Gastroesophageal sphincter (tissue), 4 donors: ENCODE measurements at regions not wholly inside any gene's neighbourhood (a gene's known extent, or its start where the extent isn't known, plus 50 kb on each side); places are given as distances from the start of the nearest gene placed in this dataset.

Experiments
- ATAC-seq: fragments of 150-250 bp; one replicate; pipeline ENCODE4 v1.9.1; 2016; ENCODE audit warnings: mild to moderate bottlenecking, moderate library complexity
- H3K27ac ChIP-seq, 4 donors: fragments of 200-600 bp; sonication (generic) in 3 of 4; 1 replicate in 3 of 4; 2 replicates in 1 of 4; pipeline ENCODE4 v1.5.1; 2016 to 2019
- H3K27me3 ChIP-seq: fragments of 200-600 bp; sonication (generic); one replicate; pipeline ENCODE4 v1.5.1; 2019
- H3K36me3 ChIP-seq, 2 donors: fragments of 200-600 bp; sonication (generic); one replicate each; pipeline ENCODE4 v1.5.1; 2019; ENCODE audit warnings: control low read depth in 1 of 2
- H3K4me1 ChIP-seq, 3 donors: fragments of 200-600 bp; sonication (generic); 1 replicate in 2 of 3; 2 replicates in 1 of 3; pipeline ENCODE4 v1.5.1; 2016 to 2019; ENCODE audit warnings: control low read depth in 2 of 3
- H3K4me3 ChIP-seq, 2 donors: fragments of 200-600 bp; sonication (generic); one replicate each; pipeline ENCODE4 v1.5.1; 2019; ENCODE audit warnings: mild to moderate bottlenecking in 1 of 2, moderate library complexity in 1 of 2
- H3K9me3 ChIP-seq, 3 donors: fragments of 200-600 bp; sonication (generic); one replicate each; pipeline ENCODE4 v1.5.1; 2017 to 2019; ENCODE audit warnings: control low read depth in 2 of 3
- CTCF ChIP-seq, 4 experiments: fragments of 200-600 bp in 2 of 4; fragments of 450-650 bp in 2 of 4; sonication (generic) in 1 of 4; IDR thresholded peaks; one replicate each; pipeline ENCODE4 v1.5.1; 2017 to 2019; ENCODE audit warnings: antibody characterized with exemption in 4 of 4, mild to moderate bottlenecking in 2 of 4, moderate library complexity in 2 of 4
- EP300 ChIP-seq: sonication (generic); formaldehyde crosslinking; IDR thresholded peaks from one replicate; pipeline ENCODE4 v1.6.1; 2017; ENCODE audit warnings: antibody characterized with exemption, mild to moderate bottlenecking
- POLR2A ChIP-seq, 2 donors: fragments of 450-650 bp; IDR thresholded peaks; one replicate each; pipeline ENCODE4 v1.6.1; 2017; ENCODE audit warnings: antibody characterized with exemption in 2 of 2, mild to moderate bottlenecking in 2 of 2, moderate library complexity in 1 of 2
- POLR2AphosphoS5 ChIP-seq: sonication (generic); formaldehyde crosslinking; IDR thresholded peaks from one replicate; pipeline ENCODE4 v1.6.1; 2017; ENCODE audit warnings: antibody characterized with exemption
- WGBS, 2 donors: methylation state at CpG; one replicate each; pipeline ENCODE4 v1.1.5; 2018; ENCODE audit warnings: low coverage in 1 of 2; 5-methylcytosine and 5-hydroxymethylcytosine counted together

GRCh38 chr13:99896369-99897075 lies 75.0 kb downstream of the ZIC5 start:
- TF ChIP-seq POLR2A (IDR thresholded peaks at IDR 0.05): no peak
- no peak for TF ChIP-seq CTCF (IDR thresholded peaks at IDR 0.05)
- no peak for TF ChIP-seq EP300
- no peak for TF ChIP-seq POLR2AphosphoS5
- 93 to 100% methylated on average over 2 to 6 of the region's 37 CpGs for WGBS, 2 donors
- Histone ChIP-seq H3K4me3 (no peak overlapping the region), H3K4me1 (peaks cover 0 to 17% (median 2%) of the 10 kb centered on the region in 3 donors), H3K9me3 (no peaks in the 10 kb centered on the region), H3K27ac (no peak overlapping the region), H3K36me3 (peaks cover 0 to 10% of the 10 kb centered on the region in 2 donors), H3K27me3 (peaks cover 79% of the 10 kb centered on the region)
- ATAC-seq: no peak

GRCh38 chr13:99895444-99896368 lies 75.9 kb downstream of the ZIC5 start:
- Histone ChIP-seq H3K27me3 (peaks cover 74% of the 10 kb centered on the region), H3K4me1 (peaks cover 0 to 17% (median 2%) of the 10 kb centered on the region in 3 donors), H3K9me3 (no peaks in the 10 kb centered on the region), H3K36me3 (peaks cover 0 to 10% of the 10 kb centered on the region in 2 donors), H3K4me3 (peak overlapping the region in 1 of 2 donors; percentile 46), H3K27ac (no peak overlapping the region)
- no peak for ATAC-seq
- TF ChIP-seq POLR2A (IDR thresholded peaks at IDR 0.05): no peak
- TF ChIP-seq CTCF (IDR thresholded peaks at IDR 0.05): no peak
- no peak for TF ChIP-seq EP300
- TF ChIP-seq POLR2AphosphoS5: no peak
- WGBS, 2 donors: 0 to 3% methylated on average over 11 of the region's 100 CpGs

- Histone ChIP-seq H3K9me3 (no peaks in the 10 kb centered on the region), H3K27me3 (peaks cover 67% of the 10 kb centered on the region), H3K36me3 (peaks cover 0 to 10% of the 10 kb centered on the region in 2 donors), H3K4me3 (peak overlapping the region in 1 of 2 donors; percentile 46), H3K4me1 (peaks cover 0 to 17% (median 2%) of the 10 kb centered on the region in 3 donors), H3K27ac (no peak overlapping the region)
- no peak for ATAC-seq
- WGBS, 2 donors: 4 to 7% methylated on average over 16 to 17 of the region's 33 CpGs
- TF ChIP-seq POLR2A (IDR thresholded peaks at IDR 0.05): no peak
- TF ChIP-seq CTCF (IDR thresholded peaks at IDR 0.05): no peak
- TF ChIP-seq POLR2AphosphoS5: no peak
- TF ChIP-seq EP300: no peak
Observed at GRCh38 chr13:99894840-99895443, 76.6 kb downstream of the ZIC5 start.

GRCh38 chr13:99894105-99894839 lies 77.3 kb downstream of the ZIC5 start:
- Histone ChIP-seq H3K36me3 (peaks cover 0 to 10% of the 10 kb centered on the region in 2 donors), H3K27me3 (peaks cover 60% of the 10 kb centered on the region), H3K4me3 (peak overlapping the region in 1 of 2 donors; percentile 46), H3K27ac (no peak overlapping the region), H3K9me3 (no peaks in the 10 kb centered on the region), H3K4me1 (peaks cover 0 to 17% (median 2%) of the 10 kb centered on the region in 3 donors)
- 76 to 84% methylated on average over 8 to 11 of the region's 13 CpGs for WGBS, 2 donors
- TF ChIP-seq CTCF (IDR thresholded peaks at IDR 0.05) (no peak), EP300 (no peak), POLR2AphosphoS5 (no peak), POLR2A (IDR thresholded peaks at IDR 0.05) (no peak)
- ATAC-seq: no peak
